IMR-90 (cell line): ENCODE measurements at regions not wholly inside any gene's neighbourhood (a gene's known extent, or its start where the extent isn't known, plus 50 kb on each side); places are given as distances from the start of the nearest gene placed in this dataset.

Experiments
- ATAC-seq: fragments of 200-7000 bp; cut with Tn5 transposase; 2 replicates; pipeline ENCODE4 v1.9.1; 2020; ENCODE audit warnings: low read depth, mild to moderate bottlenecking, moderate library complexity
- BruUV-seq: library from RNA; stranded (reverse); fragments of 400-500 nt; replicated peaks from 2 replicates; lab custom pipeline; 2021; lab: Mats Ljungman, UMichigan
- CTCF ChIA-PET: fragments of 300-600 bp; formaldehyde crosslinking; extraction: SDS; loops from one replicate; lab custom pipeline; 2021; ENCODE audit warnings: antibody characterized with exemption; lab: Yijun Ruan, JAX
- POLR2A ChIA-PET: fragments of 300-600 bp; sonication (Branson Sonifier 250); formaldehyde crosslinking; loops from one replicate; lab custom pipeline; 2022; ENCODE audit warnings: antibody characterized with exemption; ENCODE audit not compliant: unreplicated experiment; lab: Charles Lee
- DNase-seq: peaks from one replicate; pipeline ENCODE4 v3.0.0; 2013
- H2AFZ ChIP-seq: replicated peaks from 2 replicates; pipeline ENCODE3; 2013; ENCODE audit warnings: low read length, mild to moderate bottlenecking; ENCODE audit not compliant: poor library complexity
- H2AK5ac ChIP-seq: 2 replicates; pipeline ENCODE4 v1.6.1; 2013; ENCODE audit warnings: low read depth, low read length, inconsistent platforms
- H2AK9ac ChIP-seq: replicated peaks from 2 replicates; pipeline ENCODE3; 2013; ENCODE audit warnings: mild to moderate bottlenecking, low read depth, low read length, moderate library complexity; ENCODE audit not compliant: poor library complexity
- H2BK120ac ChIP-seq: 2 replicates; pipeline ENCODE4 v1.6.1; 2013; ENCODE audit warnings: low read depth, low read length, inconsistent platforms
- H2BK15ac ChIP-seq: 3 replicates; pipeline ENCODE4 v1.6.1; 2013; ENCODE audit warnings: low read depth, low read length, inconsistent platforms
- H2BK20ac ChIP-seq: 2 replicates; pipeline ENCODE4 v1.6.1; 2013; ENCODE audit warnings: low read depth, mild to moderate bottlenecking, inconsistent platforms, low read length, moderate library complexity
- H2BK5ac ChIP-seq: 2 replicates; pipeline ENCODE4 v1.6.1; 2013; ENCODE audit warnings: mild to moderate bottlenecking, low read depth, low read length, inconsistent platforms; ENCODE audit not compliant: poor library complexity, severe bottlenecking
- H3K14ac ChIP-seq: replicated peaks from 2 replicates; pipeline ENCODE4 v1.6.1; 2013; ENCODE audit warnings: low read depth, low read length, inconsistent platforms
- H3K18ac ChIP-seq: 2 replicates; pipeline ENCODE4 v1.6.1; 2013; ENCODE audit warnings: low read depth, low read length, control low read depth
- H3K23ac ChIP-seq: 2 replicates; pipeline ENCODE4 v1.6.1; 2013; ENCODE audit warnings: low read depth, low read length, inconsistent platforms
- H3K27ac ChIP-seq: 2 replicates; pipeline ENCODE4 v1.5.1; 2013; ENCODE audit warnings: mild to moderate bottlenecking, control low read depth, low read length; ENCODE audit not compliant: insufficient read depth
- H3K27me3 ChIP-seq: 2 replicates; pipeline ENCODE4 v1.6.1; 2013; ENCODE audit warnings: low read length; ENCODE audit not compliant: control insufficient read depth, insufficient read depth
- H3K36me3 ChIP-seq: 2 replicates; pipeline ENCODE4 v1.6.1; 2013; ENCODE audit warnings: low read length, mixed read lengths; ENCODE audit not compliant: control insufficient read depth, insufficient read depth
- H3K4ac ChIP-seq: 2 replicates; pipeline ENCODE4 v1.6.1; 2013; ENCODE audit warnings: low read depth, low read length, inconsistent platforms
- H3K4me1 ChIP-seq: 2 replicates; pipeline ENCODE4 v1.6.1; 2013; ENCODE audit warnings: low read length, mixed read lengths; ENCODE audit not compliant: control insufficient read depth, insufficient read depth
- H3K4me2 ChIP-seq: 2 replicates; pipeline ENCODE4 v1.6.1; 2013; ENCODE audit warnings: low read depth, mild to moderate bottlenecking, control low read depth, low read length, moderate library complexity
- H3K4me3 ChIP-seq: 2 replicates; pipeline ENCODE4 v1.5.1; 2013; ENCODE audit warnings: low read depth, mild to moderate bottlenecking, control low read depth, low read length, moderate library complexity; ENCODE audit not compliant: insufficient read depth
- H3K56ac ChIP-seq: 2 replicates; pipeline ENCODE4 v1.6.1; 2013; ENCODE audit warnings: low read length, inconsistent platforms; ENCODE audit not compliant: insufficient read depth; ENCODE audit errors: extremely low read depth
- H3K79me1 ChIP-seq, 2 experiments: 2 replicates each; pipeline ENCODE4 v1.6.1; 2013; ENCODE audit warnings: low read length in 2 of 2, inconsistent platforms in 1 of 2, low read depth in 1 of 2
- H3K9ac ChIP-seq: 2 replicates; pipeline ENCODE4 v1.6.1; 2013; ENCODE audit warnings: low read depth, low read length, control low read depth
- H3K9me1 ChIP-seq: 2 replicates; pipeline ENCODE4 v1.6.1; 2013; ENCODE audit warnings: low read length, inconsistent platforms; ENCODE audit not compliant: insufficient read depth
- H3K9me3 ChIP-seq: 2 replicates; pipeline ENCODE4 v1.6.1; 2013; ENCODE audit warnings: low read length; ENCODE audit not compliant: control insufficient read depth, insufficient read depth
- H4K20me1 ChIP-seq: 2 replicates; pipeline ENCODE4 v1.6.1; 2013; ENCODE audit warnings: low read length, inconsistent platforms; ENCODE audit not compliant: insufficient read depth
- H4K5ac ChIP-seq: 2 replicates; pipeline ENCODE4 v1.6.1; 2013; ENCODE audit warnings: mild to moderate bottlenecking, low read depth, low read length, control low read depth
- H4K8ac ChIP-seq, 2 experiments: 2 replicates each; pipeline ENCODE4 v1.6.1; 2013; ENCODE audit warnings: low read depth in 2 of 2, low read length in 2 of 2, control low read depth in 1 of 2, inconsistent platforms in 1 of 2
- H4K91ac ChIP-seq: 2 replicates; pipeline ENCODE4 v1.6.1; 2013; ENCODE audit warnings: low read depth, low read length, inconsistent platforms; ENCODE audit not compliant: insufficient read depth
- BHLHE40 ChIP-seq: fragments of 150-350 bp; IDR thresholded peaks from 2 replicates; pipeline ENCODE4 v1.6.1; 2016; ENCODE audit warnings: mild to moderate bottlenecking, low read depth, low read length
- CHD1 ChIP-seq: IDR thresholded peaks from 2 replicates; pipeline ENCODE4 v1.6.1; 2012; ENCODE audit warnings: low read depth, low read length, improper control_type of control experiment
- FOS ChIP-seq: fragments of 150-350 bp; IDR thresholded peaks from 2 replicates; pipeline ENCODE4 v1.6.1; 2016; ENCODE audit warnings: low read depth, low read length
- MAFK ChIP-seq: IDR thresholded peaks from 2 replicates; pipeline ENCODE4 v1.6.1; 2012; ENCODE audit warnings: low read depth, low read length, improper control_type of control experiment
- MAZ ChIP-seq: IDR thresholded peaks from 2 replicates; pipeline ENCODE4 v1.6.1; 2012; ENCODE audit warnings: low read depth, mild to moderate bottlenecking, low read length, improper control_type of control experiment, moderate library complexity, borderline replicate concordance
- MXI1 ChIP-seq: IDR thresholded peaks from 2 replicates; pipeline ENCODE4 v1.6.1; 2012; ENCODE audit warnings: low read depth, mild to moderate bottlenecking, low read length, moderate library complexity, borderline replicate concordance
- POLR2A ChIP-seq: IDR thresholded peaks from 2 replicates; pipeline ENCODE4 v1.6.1; 2012; ENCODE audit warnings: mild to moderate bottlenecking, low read depth, low read length
- RAD21 ChIP-seq: IDR thresholded peaks from 2 replicates; pipeline ENCODE4 v1.6.1; 2012; ENCODE audit warnings: low read length, improper control_type of control experiment
- RCOR1 ChIP-seq: IDR thresholded peaks from 2 replicates; pipeline ENCODE4 v1.6.1; 2012; ENCODE audit warnings: mild to moderate bottlenecking, low read length, improper control_type of control experiment; ENCODE audit not compliant: insufficient replicate concordance
- RFX5 ChIP-seq: IDR thresholded peaks from 2 replicates; pipeline ENCODE4 v1.8.0; 2012; ENCODE audit warnings: low read depth, mild to moderate bottlenecking, low read length, moderate library complexity
- SMC3 ChIP-seq: fragments of 150-350 bp; IDR thresholded peaks from 2 replicates; pipeline ENCODE4 v1.6.1; 2016; ENCODE audit warnings: low read depth, mild to moderate bottlenecking, antibody characterized with exemption, low read length, moderate library complexity
- WGBS, 2 experiments: methylation state at CpG; one replicate each; pipeline versions ENCODE4 v1.1.5 to v1.1.7; 2013; ENCODE audit warnings: missing lambda C conversion rate in 2 of 2; ENCODE audit not compliant: insufficient read length in 1 of 2; ENCODE audit errors: extremely low coverage in 2 of 2; 5-methylcytosine and 5-hydroxymethylcytosine counted together
- dilution Hi-C: fragments of 300-500 bp; cut with HindIII; formaldehyde crosslinking; loops from one replicate; pipeline ENCODE4 v1.14.3; 2018; ENCODE audit warnings: low sequenced_read_pairs; ENCODE audit not compliant: unreplicated experiment
- in situ Hi-C: fragments of 300-500 bp; cut with MboI; formaldehyde crosslinking; loops from 3 replicates; pipeline ENCODE4 v1.14.3; 2019; ENCODE audit warnings: low sequenced_read_pairs, inconsistent platforms, mixed read lengths
- intact Hi-C: fragments of 100-400 bp; cut with micrococcal nuclease; formaldehyde crosslinking; loops from 2 replicates; pipeline ENCODE4 v1.10.0; 2022
- TF ChIP-seq, protein P1 (sequence below): fragments of 150-350 bp; IDR thresholded peaks from 2 replicates; pipeline ENCODE4 v1.6.1; 2016; ENCODE audit warnings: low read depth, mild to moderate bottlenecking, low read length, moderate library complexity, borderline replicate concordance
- TF ChIP-seq, protein P2 (sequence below): fragments of 150-350 bp; IDR thresholded peaks from 2 replicates; pipeline ENCODE4 v1.6.1; 2017; ENCODE audit warnings: mild to moderate bottlenecking, antibody characterized with exemption, low read length, low read depth

DNA sequence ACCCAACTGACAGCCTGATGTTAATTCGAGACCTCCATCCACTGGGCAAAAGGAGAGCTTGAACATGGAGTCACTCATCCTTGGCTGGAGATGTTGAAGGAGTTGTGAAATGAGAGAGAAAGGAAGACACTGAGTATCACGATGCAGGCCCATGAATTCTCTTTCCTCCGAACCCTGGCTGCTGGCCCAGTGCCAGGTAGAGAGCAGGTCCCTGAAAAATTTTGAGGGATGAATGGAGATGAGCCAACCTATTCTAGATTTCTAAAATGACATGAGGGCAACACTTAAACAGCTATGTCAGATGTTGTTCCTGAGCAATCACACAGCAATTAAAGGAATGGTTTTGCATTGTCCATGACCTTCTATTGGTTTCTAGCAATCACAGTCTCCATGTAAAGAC is 355.1 kb upstream of the ZMIZ1 start:
- ATAC-seq (no peak), DNase-seq (no peak)
- Histone ChIP-seq H3K4me2 (no peak overlapping the region), H3K9me3 (no peaks in the 10 kb centered on the region), H3K27me3 (peaks cover 15% of the 10 kb centered on the region), H3K27ac (no peak overlapping the region), H3K4me3 (no peak overlapping the region), H3K4me1 (peaks cover 11% of the 10 kb centered on the region), H3K23ac (no peak overlapping the region), H4K8ac (no peak overlapping the region), H2AFZ (no peak overlapping the region), H3K56ac (no peak overlapping the region), H3K9ac (no peak overlapping the region), H3K79me1 (no peaks in the 10 kb centered on the region), H2BK15ac (no peak overlapping the region), H3K36me3 (no peaks in the 10 kb centered on the region), H3K14ac (no peak overlapping the region), H3K9me1 (peaks cover 5% of the 10 kb centered on the region; the same call in 1 of the 2 replicates), H4K20me1 (no peaks in the 10 kb centered on the region), H4K91ac (no peak overlapping the region), H2BK5ac (no peak overlapping the region), H2BK120ac (no peak overlapping the region), H2AK9ac (no peak overlapping the region), H2BK20ac (no peak overlapping the region), H2AK5ac (no peak overlapping the region), H3K18ac (no peak overlapping the region), H3K4ac (no peak overlapping the region), H4K5ac (no peak overlapping the region)
- dilution Hi-C loops (no loop called here), intact Hi-C loops (no loop called here), in situ Hi-C loops (no loop called here)
- no peak for TF ChIP-seq RFX5
- no peak for TF ChIP-seq POLR2A
- TF ChIP-seq, protein P1, sequence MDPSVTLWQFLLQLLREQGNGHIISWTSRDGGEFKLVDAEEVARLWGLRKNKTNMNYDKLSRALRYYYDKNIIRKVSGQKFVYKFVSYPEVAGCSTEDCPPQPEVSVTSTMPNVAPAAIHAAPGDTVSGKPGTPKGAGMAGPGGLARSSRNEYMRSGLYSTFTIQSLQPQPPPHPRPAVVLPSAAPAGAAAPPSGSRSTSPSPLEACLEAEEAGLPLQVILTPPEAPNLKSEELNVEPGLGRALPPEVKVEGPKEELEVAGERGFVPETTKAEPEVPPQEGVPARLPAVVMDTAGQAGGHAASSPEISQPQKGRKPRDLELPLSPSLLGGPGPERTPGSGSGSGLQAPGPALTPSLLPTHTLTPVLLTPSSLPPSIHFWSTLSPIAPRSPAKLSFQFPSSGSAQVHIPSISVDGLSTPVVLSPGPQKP: no peak
- TF ChIP-seq FOS: no peak
- no peak for TF ChIP-seq MXI1
- TF ChIP-seq SMC3: no peak
- no peak for TF ChIP-seq RCOR1
- no peak for TF ChIP-seq RAD21
- no peak for TF ChIP-seq MAFK
- no peak for TF ChIP-seq BHLHE40
- TF ChIP-seq MAZ: no peak
- TF ChIP-seq, protein P2, sequence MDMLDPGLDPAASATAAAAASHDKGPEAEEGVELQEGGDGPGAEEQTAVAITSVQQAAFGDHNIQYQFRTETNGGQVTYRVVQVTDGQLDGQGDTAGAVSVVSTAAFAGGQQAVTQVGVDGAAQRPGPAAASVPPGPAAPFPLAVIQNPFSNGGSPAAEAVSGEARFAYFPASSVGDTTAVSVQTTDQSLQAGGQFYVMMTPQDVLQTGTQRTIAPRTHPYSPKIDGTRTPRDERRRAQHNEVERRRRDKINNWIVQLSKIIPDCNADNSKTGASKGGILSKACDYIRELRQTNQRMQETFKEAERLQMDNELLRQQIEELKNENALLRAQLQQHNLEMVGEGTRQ: no peak
- no peak for TF ChIP-seq CHD1
- WGBS, 2 experiments: 62% methylated on average over 3 of the region's 3 CpGs; no CpG with 5 or more reads in 1 of the 2 experiments
- ChIA-PET CTCF (no interaction called here), POLR2A (no interaction called here)
- BruUV-seq: no TSS peak
